Body of pancreas (tissue), 4 donors: ENCODE measurements at regions not wholly inside any gene's neighbourhood (a gene's known extent, or its start where the extent isn't known, plus 50 kb on each side); places are given as distances from the start of the nearest gene placed in this dataset.

ENCODE experiments used
- ATAC-seq: fragments of 150-250 bp; one replicate; pipeline ENCODE4 v1.9.1; 2016
- DNase-seq, 4 donors: peaks; one replicate each; pipeline ENCODE4 v3.0.0-alpha.2; 2019
- H3K27ac ChIP-seq, 4 donors: fragments of 200-600 bp; sonication (generic); 1 replicate in 3 of 4; 2 replicates in 1 of 4; pipeline versions ENCODE4 v1.5.1 to v1.6.1; 2016 to 2019; ENCODE audit warnings: mild to moderate bottlenecking in 1 of 4, mixed read lengths in 1 of 4, moderate library complexity in 1 of 4
- H3K27me3 ChIP-seq, 2 donors: fragments of 200-600 bp; sonication (generic); one replicate each; pipeline ENCODE4 v1.6.0; 2016; ENCODE audit warnings: mild to moderate bottlenecking in 1 of 2
- H3K36me3 ChIP-seq, 2 donors: fragments of 200-600 bp; sonication (generic); replicated peaks in 1 of 2; 2 replicates each; pipeline ENCODE4 v1.5.1; 2016; ENCODE audit warnings: low read depth in 2 of 2; ENCODE audit not compliant: insufficient read depth in 1 of 2
- H3K4me1 ChIP-seq: fragments of 200-600 bp; sonication (generic); one replicate; pipeline ENCODE4 v1.6.0; 2016
- H3K4me3 ChIP-seq, 2 donors: fragments of 200-600 bp; sonication (generic); 1 replicate in 1 of 2; 2 replicates in 1 of 2; pipeline ENCODE4 v1.5.1; 2016 to 2019
- H3K9me3 ChIP-seq, 3 donors: fragments of 200-600 bp; sonication (generic); 1 replicate in 2 of 3; 2 replicates in 1 of 3; pipeline ENCODE4 v1.5.1; 2016
- CTCF ChIP-seq, 7 experiments: fragments of 450-650 bp in 4 of 7; fragments of 200-600 bp in 3 of 7; sonication (generic) in 3 of 7; IDR thresholded peaks; one replicate each; pipeline ENCODE4 v1.5.1; 2016 to 2019; ENCODE audit warnings: antibody characterized with exemption in 7 of 7
- POLR2A ChIP-seq, 3 donors: fragments of 450-650 bp; IDR thresholded peaks; one replicate each; pipeline ENCODE4 v1.6.1; 2016; ENCODE audit warnings: antibody characterized with exemption in 3 of 3, mild to moderate bottlenecking in 2 of 3
- WGBS, 2 donors: methylation state at CpG; one replicate each; pipeline ENCODE4 v1.1.5; 2017; 5-methylcytosine and 5-hydroxymethylcytosine counted together
- intact Hi-C: fragments of 100-400 bp; cut with DNase I; formaldehyde crosslinking; loops from one replicate; pipeline ENCODE4 v1.15.1; 2023

- H3K36me3 ChIP-seq: no peaks in the 10 kb centered on the region
- H3K4me3 ChIP-seq: no peak overlapping the region
- DNase-seq (peak in 1 of 4 donors; percentile 3), ATAC-seq (no peak)
- intact Hi-C loops: no loop called here
- no peak for TF ChIP-seq POLR2A (IDR thresholded peaks at IDR 0.05)
- TF ChIP-seq CTCF (IDR thresholded peaks at IDR 0.05): no peak
- no peaks in the 10 kb centered on the region for H3K4me1 ChIP-seq
- 48 to 51% methylated on average over 5 of the region's 5 CpGs for WGBS, 2 donors
- H3K27me3 ChIP-seq: no peaks in the 10 kb centered on the region
- H3K27ac ChIP-seq: no peak overlapping the region
- no peaks in the 10 kb centered on the region for H3K9me3 ChIP-seq
Measured at GRCh38 chr5:159695741-159696294, 220.5 kb upstream of the ADRA1B start.

- no peak for TF ChIP-seq POLR2A (IDR thresholded peaks at IDR 0.05)
- no peak overlapping the region for H3K27ac ChIP-seq
- no peaks in the 10 kb centered on the region for H3K36me3 ChIP-seq
- DNase-seq (no peak), ATAC-seq (no peak)
- H3K27me3 ChIP-seq: no peaks in the 10 kb centered on the region
- H3K4me1 ChIP-seq: no peaks in the 10 kb centered on the region
- H3K9me3 ChIP-seq: no peaks in the 10 kb centered on the region
- intact Hi-C loops: no loop called here
- H3K4me3 ChIP-seq: no peak overlapping the region
Measured at GRCh38 chr5:159697530-159697929, 218.8 kb upstream of the ADRA1B start.

DNA sequence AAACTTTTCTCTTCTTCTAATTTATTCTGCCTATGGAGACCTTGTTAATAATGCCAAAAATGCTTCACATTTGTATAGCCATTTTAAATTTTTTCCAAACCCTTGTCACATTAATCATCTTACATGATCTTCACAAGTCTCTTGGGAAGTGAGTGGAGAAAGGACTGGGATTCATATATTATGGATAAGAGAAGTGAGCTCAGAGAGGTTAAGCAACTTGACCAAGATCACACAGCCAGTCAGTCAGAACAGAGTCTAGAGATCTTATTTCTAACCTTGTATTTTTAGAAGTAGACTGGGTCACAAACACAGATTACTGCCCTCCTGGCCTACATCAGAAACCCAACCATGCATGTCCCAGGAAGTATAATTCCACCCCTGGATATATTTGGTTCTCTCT is 218.0 kb upstream of the ADRA1B start:
- H3K36me3 ChIP-seq: no peaks in the 10 kb centered on the region
- no peak overlapping the region for H3K27ac ChIP-seq
- H3K27me3 ChIP-seq: no peaks in the 10 kb centered on the region
- no peaks in the 10 kb centered on the region for H3K4me1 ChIP-seq
- ATAC-seq (no peak), DNase-seq (no peak)
- H3K4me3 ChIP-seq: no peak overlapping the region
- no peak for TF ChIP-seq CTCF (IDR thresholded peaks at IDR 0.05)
- intact Hi-C loops: no loop called here
- no peaks in the 10 kb centered on the region for H3K9me3 ChIP-seq

DNA sequence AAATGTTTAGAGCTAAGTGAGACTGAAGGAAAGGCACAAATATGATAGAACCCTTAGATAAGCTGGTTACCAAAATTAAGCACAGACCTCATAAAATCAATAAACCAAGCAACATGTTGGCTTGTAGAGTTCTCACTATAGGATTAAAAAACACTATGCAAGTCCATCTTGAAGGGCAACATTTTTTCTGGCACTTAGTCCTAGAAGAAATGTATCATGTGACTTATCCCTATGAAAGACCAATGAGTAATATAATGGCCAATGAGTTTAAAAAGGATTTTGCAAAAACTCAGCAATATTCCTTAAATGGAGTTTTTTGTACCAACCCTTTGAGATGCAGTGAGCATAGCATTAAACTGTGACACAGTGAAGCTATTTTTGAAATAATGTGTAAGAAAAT is 216.3 kb upstream of the ADRA1B start:
- no peak overlapping the region for H3K4me3 ChIP-seq
- ATAC-seq: no peak
- intact Hi-C loops: no loop called here
- H3K36me3 ChIP-seq: no peaks in the 10 kb centered on the region
- no peaks in the 10 kb centered on the region for H3K9me3 ChIP-seq
- no peaks in the 10 kb centered on the region for H3K4me1 ChIP-seq
- TF ChIP-seq POLR2A (IDR thresholded peaks at IDR 0.05): no peak
- TF ChIP-seq CTCF (IDR thresholded peaks at IDR 0.05): no peak
- DNase-seq: no peak
- H3K27me3 ChIP-seq: no peaks in the 10 kb centered on the region
- H3K27ac ChIP-seq: no peak overlapping the region

DNA sequence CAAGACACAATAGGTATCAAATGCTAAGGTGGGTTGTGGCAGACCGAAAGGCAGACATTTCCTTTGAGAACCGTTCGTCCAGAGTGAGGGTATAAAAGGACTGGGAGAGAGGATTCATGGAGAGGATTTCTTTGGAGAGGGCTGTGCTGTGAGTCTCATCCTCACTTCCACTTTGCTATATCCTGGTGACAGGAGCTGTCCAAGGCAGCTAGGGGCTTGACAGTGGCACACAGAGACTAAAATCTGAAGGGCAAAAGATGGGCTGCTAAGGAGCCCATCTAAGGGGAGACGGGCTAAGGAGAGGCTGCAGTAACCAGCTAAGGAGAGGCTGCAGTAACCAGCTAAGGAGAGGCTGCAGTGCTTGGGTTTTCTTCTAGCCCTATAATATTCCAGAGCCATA is 214.0 kb upstream of the ADRA1B start:
- Histone ChIP-seq H3K27me3 (no peaks in the 10 kb centered on the region), H3K9me3 (no peaks in the 10 kb centered on the region), H3K27ac (no peak overlapping the region), H3K4me3 (no peak overlapping the region), H3K36me3 (no peaks in the 10 kb centered on the region), H3K4me1 (no peaks in the 10 kb centered on the region)
- DNase-seq (no peak), ATAC-seq (no peak)
- TF ChIP-seq POLR2A (IDR thresholded peaks at IDR 0.05): no peak
- TF ChIP-seq CTCF (IDR thresholded peaks at IDR 0.05): no peak
- intact Hi-C loops: no loop called here
- WGBS, 2 donors: 47 to 61% methylated on average over 4 of the region's 4 CpGs
